ENCODE measurements at regions not wholly inside any gene's neighbourhood (a gene's known extent, or its start where the extent isn't known, plus 50 kb on each side); places are given as distances from the start of the nearest gene placed in this dataset.

- TF ChIP-seq, protein P1, sequence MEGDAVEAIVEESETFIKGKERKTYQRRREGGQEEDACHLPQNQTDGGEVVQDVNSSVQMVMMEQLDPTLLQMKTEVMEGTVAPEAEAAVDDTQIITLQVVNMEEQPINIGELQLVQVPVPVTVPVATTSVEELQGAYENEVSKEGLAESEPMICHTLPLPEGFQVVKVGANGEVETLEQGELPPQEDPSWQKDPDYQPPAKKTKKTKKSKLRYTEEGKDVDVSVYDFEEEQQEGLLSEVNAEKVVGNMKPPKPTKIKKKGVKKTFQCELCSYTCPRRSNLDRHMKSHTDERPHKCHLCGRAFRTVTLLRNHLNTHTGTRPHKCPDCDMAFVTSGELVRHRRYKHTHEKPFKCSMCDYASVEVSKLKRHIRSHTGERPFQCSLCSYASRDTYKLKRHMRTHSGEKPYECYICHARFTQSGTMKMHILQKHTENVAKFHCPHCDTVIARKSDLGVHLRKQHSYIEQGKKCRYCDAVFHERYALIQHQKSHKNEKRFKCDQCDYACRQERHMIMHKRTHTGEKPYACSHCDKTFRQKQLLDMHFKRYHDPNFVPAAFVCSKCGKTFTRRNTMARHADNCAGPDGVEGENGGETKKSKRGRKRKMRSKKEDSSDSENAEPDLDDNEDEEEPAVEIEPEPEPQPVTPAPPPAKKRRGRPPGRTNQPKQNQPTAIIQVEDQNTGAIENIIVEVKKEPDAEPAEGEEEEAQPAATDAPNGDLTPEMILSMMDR (IDR thresholded peaks at IDR 0.05; ENCODE audit: extremely low read depth in 1 of 2, insufficient read depth in 1 of 2, low read depth in 1 of 2, low read length in 2 of 2) = no peak
- no peak for TF ChIP-seq POLR2A (IDR thresholded peaks at IDR 0.05; ENCODE audit: low read depth, low read length)
- TF ChIP-seq JUN (IDR thresholded peaks at IDR 0.05; ENCODE audit: borderline replicate concordance, insufficient read depth, insufficient read length, low read depth) = no peak
- no peak for TF ChIP-seq MAX (IDR thresholded peaks at IDR 0.05; ENCODE audit: insufficient read depth, insufficient read length)
Observed at GRCh38 chr16:50479771-50480170, 68.4 kb upstream of the NKD1 start.
